Ramos (cell line): ENCODE measurements at regions not wholly inside any gene's neighbourhood (a gene's known extent, or its start where the extent isn't known, plus 50 kb on each side); places are given as distances from the start of the nearest gene placed in this dataset.

Source experiments
- in situ Hi-C: fragments of 300-500 bp; cut with MboI; formaldehyde crosslinking; loops from one replicate; pipeline ENCODE4 v1.14.3; 2022; ENCODE audit warnings: low sequenced_read_pairs; ENCODE audit not compliant: unreplicated experiment

- in situ Hi-C loops, result no loop called here
These were observed 538.7 kb upstream of the TMEM132C start for GRCh38 chr12:127728285-127728684.

- in situ Hi-C loops, result no loop called here
These were observed 538.2 kb upstream of the TMEM132C start for GRCh38 chr12:127728729-127729128.

GRCh38 chr12:127729381-127729780 lies 537.6 kb upstream of the TMEM132C start:
- in situ Hi-C loops, result no loop called here

GRCh38 chr12:127731657-127732056 lies 535.3 kb upstream of the TMEM132C start:
- in situ Hi-C loops, result no loop called here

- in situ Hi-C loops, result no loop called here
These were observed 524.7 kb upstream of the TMEM132C start for GRCh38 chr12:127742231-127742630.

- in situ Hi-C loops, result no loop called here
These were observed 521.3 kb upstream of the TMEM132C start for GRCh38 chr12:127745469-127746212.

GRCh38 chr12:127749416-127749815 lies 517.6 kb upstream of the TMEM132C start:
- in situ Hi-C loops, result no loop called here

GRCh38 chr12:127750076-127750840 lies 516.7 kb upstream of the TMEM132C start:
- in situ Hi-C loops, result no loop called here

- in situ Hi-C loops, result no loop called here
These were observed 514.2 kb upstream of the TMEM132C start for GRCh38 chr12:127752802-127753201.

GRCh38 chr12:127760357-127760756 lies 506.6 kb upstream of the TMEM132C start:
- in situ Hi-C loops, result no loop called here

- in situ Hi-C loops, result no loop called here
These were observed 506.0 kb upstream of the TMEM132C start for GRCh38 chr12:127760996-127761395.

- in situ Hi-C loops, result no loop called here
These were observed 505.1 kb upstream of the TMEM132C start for GRCh38 chr12:127761880-127762279.

- in situ Hi-C loops, result no loop called here
These were observed 499.3 kb upstream of the TMEM132C start for GRCh38 chr12:127767656-127768055.

GRCh38 chr12:127770118-127770517 lies 496.9 kb upstream of the TMEM132C start:
- in situ Hi-C loops, result no loop called here

GRCh38 chr12:127771546-127771945 lies 495.4 kb upstream of the TMEM132C start:
- in situ Hi-C loops, result no loop called here

GRCh38 chr12:127773520-127773919 lies 493.4 kb upstream of the TMEM132C start:
- in situ Hi-C loops, result no loop called here

GRCh38 chr12:127774828-127775227 lies 492.1 kb upstream of the TMEM132C start:
- in situ Hi-C loops, result no loop called here

GRCh38 chr12:127779301-127780045 lies 487.5 kb upstream of the TMEM132C start:
- in situ Hi-C loops, result no loop called here

GRCh38 chr12:127780881-127781280 lies 486.1 kb upstream of the TMEM132C start:
- in situ Hi-C loops, result no loop called here

GRCh38 chr12:127781336-127781735 lies 485.6 kb upstream of the TMEM132C start:
- in situ Hi-C loops, result no loop called here

GRCh38 chr12:127785540-127785939 lies 481.4 kb upstream of the TMEM132C start:
- in situ Hi-C loops, result no loop called here
